ENCODE measurements at regions not wholly inside any gene's neighbourhood (a gene's known extent, or its start where the extent isn't known, plus 50 kb on each side); places are given as distances from the start of the nearest gene placed in this dataset.

GRCh38 chr13:44726778-44727177 lies 150.6 kb upstream of the TSC22D1 start:
- TF ChIP-seq PRDM10 (tag by site-specific recombination; IDR thresholded peaks at IDR 0.05) (no peak), CTCF (tag by site-specific recombination; IDR thresholded peaks at IDR 0.05) (no peak), ATF2 (tag by site-specific recombination; IDR thresholded peaks at IDR 0.05; ENCODE audit: low read depth) (no peak), ZXDB (tag by site-specific recombination; IDR thresholded peaks at IDR 0.05) (no peak), ZNF202 (tag by site-specific recombination; IDR thresholded peaks at IDR 0.05; ENCODE audit: borderline replicate concordance) (no peak), EGR2 (tag by site-specific recombination; IDR thresholded peaks at IDR 0.05; ENCODE audit: low read depth) (no peak), REST (tag by site-specific recombination; IDR thresholded peaks at IDR 0.05) (no peak)
